ENCODE measurements at regions not wholly inside any gene's neighbourhood (a gene's known extent, or its start where the extent isn't known, plus 50 kb on each side); places are given as distances from the start of the nearest gene placed in this dataset.

DNA sequence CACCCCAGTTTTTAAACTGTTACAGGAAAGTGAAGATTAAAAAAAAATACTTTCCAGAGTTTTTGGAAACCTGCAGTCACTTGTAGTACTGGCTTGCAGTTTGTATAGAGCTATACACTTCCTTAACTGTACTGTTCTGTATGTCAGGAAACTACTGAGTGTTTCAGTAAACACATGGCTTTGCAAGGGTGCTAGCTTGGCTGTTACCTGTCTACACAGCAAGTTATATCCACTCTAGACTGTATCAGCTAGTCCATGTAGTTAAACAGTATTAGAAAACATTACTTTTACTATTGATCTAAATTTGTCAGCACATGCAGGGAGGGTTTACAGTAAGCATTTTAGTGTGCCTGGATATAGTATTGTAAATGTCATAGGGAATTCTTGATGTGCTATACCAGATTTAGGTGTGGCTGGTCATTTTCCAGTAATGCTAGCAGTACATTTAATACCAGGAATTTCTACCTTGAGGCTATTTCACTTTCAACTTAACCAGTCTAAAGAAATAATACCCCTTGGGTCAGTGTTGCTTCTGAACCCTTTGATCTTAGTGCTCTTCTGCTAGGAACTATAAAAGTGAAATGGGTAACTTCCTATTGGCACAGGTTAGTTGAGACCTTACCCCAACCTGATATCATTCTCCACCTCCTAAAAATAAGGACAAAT is 192.3 kb upstream of the ANKRD50 start:
- ATAC-seq (replicated peaks in 1 of 4) (no peak), DNase-seq (no peak)
- no peaks in the 10 kb centered on the region for H3K4me1 Mint-ChIP-seq
- H3K27me3 Mint-ChIP-seq, result no peaks in the 10 kb centered on the region
- CTCF ChIA-PET, result no interaction called here
- H3K9me3 Mint-ChIP-seq, result peaks cover 0 to 5% (median 0%) of the 10 kb centered on the region in 3 donors
- Histone ChIP-seq H3K4me1 (ENCODE audit: control insufficient read depth in 1 of 2, extremely low read depth in 1 of 2, insufficient read depth in 2 of 2, low read length in 2 of 2) (no peaks in the 10 kb centered on the region), H3K27me3 (replicated peaks in 1 of 2; ENCODE audit: control insufficient read depth in 2 of 2, extremely low read depth in 1 of 2, insufficient read depth in 2 of 2, low read length in 1 of 2) (no peaks in the 10 kb centered on the region), H3K4me3 (ENCODE audit: control insufficient read depth in 1 of 2, extremely low read depth in 1 of 2, low read length in 1 of 2) (no peak overlapping the region), H3K36me3 (ENCODE audit: control insufficient read depth in 2 of 2, extremely low read depth in 1 of 2, insufficient read depth in 1 of 2, low read length in 1 of 2) (no peaks in the 10 kb centered on the region), H3K9me3 (no peaks in the 10 kb centered on the region), H3K27ac (ENCODE audit: low read length) (no peak overlapping the region)
- H3K36me3 Mint-ChIP-seq, result no peaks in the 10 kb centered on the region
- H3K27ac Mint-ChIP-seq, result no peak overlapping the region
- POLR2A ChIA-PET, result no interaction called here
- H3K4me3 Mint-ChIP-seq, result no peak overlapping the region

DNA sequence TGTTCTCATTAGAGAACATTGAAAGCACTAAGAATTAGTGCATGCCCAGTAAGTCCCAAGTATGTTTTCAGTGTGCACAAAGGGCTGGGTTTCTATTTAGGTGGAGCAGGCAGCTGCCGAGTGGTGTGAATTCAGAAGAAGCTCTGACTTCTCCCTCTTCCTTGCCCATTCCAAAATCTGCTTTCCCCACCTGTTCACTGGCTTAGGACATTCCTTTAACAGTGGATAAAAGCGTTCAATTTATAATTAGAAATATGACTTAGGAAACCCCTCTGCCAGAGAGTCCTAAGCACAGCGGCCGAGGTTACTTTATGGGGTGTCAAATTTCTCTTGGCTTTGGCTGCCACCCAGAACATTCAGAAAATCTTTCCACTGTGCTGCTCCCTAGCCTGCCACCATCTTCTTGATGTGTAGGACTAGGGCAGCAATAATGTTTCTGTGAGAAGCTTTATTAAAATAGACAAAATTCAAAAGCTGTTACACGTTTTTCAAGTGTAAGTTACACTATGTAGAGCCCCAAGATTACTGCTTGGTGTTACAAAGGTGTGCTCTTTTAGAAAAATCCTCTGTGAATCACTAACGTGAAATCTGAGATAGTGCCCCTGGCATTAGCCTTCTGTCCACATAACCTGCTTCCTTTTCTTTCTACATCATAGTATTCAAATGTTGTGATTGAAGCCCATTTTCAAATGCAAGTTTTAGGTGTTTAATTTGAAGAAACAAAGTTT is 191.6 kb upstream of the ANKRD50 start:
- no peaks in the 10 kb centered on the region for H3K27me3 ChIP-seq (replicated peaks in 1 of 2; ENCODE audit: control insufficient read depth in 2 of 2, extremely low read depth in 1 of 2, insufficient read depth in 2 of 2, low read length in 1 of 2)
- Mint-ChIP-seq H3K4me1 (no peaks in the 10 kb centered on the region), H3K9me3 (peaks cover 0 to 5% (median 3%) of the 10 kb centered on the region in 3 donors), H3K36me3 (no peaks in the 10 kb centered on the region), H3K27me3 (no peaks in the 10 kb centered on the region), H3K27ac (no peak overlapping the region), H3K4me3 (no peak overlapping the region)
- no CpG with 5 or more reads among the region's 6 CpGs for WGBS (ENCODE audit: insufficient coverage)
- no peak overlapping the region for H3K4me3 ChIP-seq (ENCODE audit: control insufficient read depth in 1 of 2, extremely low read depth in 1 of 2, low read length in 1 of 2)
- no peaks in the 10 kb centered on the region for H3K9me3 ChIP-seq
- no peak overlapping the region for H3K27ac ChIP-seq (ENCODE audit: low read length)
- ChIA-PET CTCF (no interaction called here), POLR2A (no interaction called here)
- ATAC-seq (replicated peaks in 1 of 4), result no peak
- no peak for DNase-seq
- H3K36me3 ChIP-seq (ENCODE audit: control insufficient read depth in 2 of 2, extremely low read depth in 1 of 2, insufficient read depth in 1 of 2, low read length in 1 of 2), result no peaks in the 10 kb centered on the region
- H3K4me1 ChIP-seq (ENCODE audit: control insufficient read depth in 1 of 2, extremely low read depth in 1 of 2, insufficient read depth in 2 of 2, low read length in 2 of 2), result no peaks in the 10 kb centered on the region

- Histone ChIP-seq H3K4me3 (ENCODE audit: control insufficient read depth in 1 of 2, extremely low read depth in 1 of 2, low read length in 1 of 2) (no peak overlapping the region), H3K36me3 (ENCODE audit: control insufficient read depth in 2 of 2, extremely low read depth in 1 of 2, insufficient read depth in 1 of 2, low read length in 1 of 2) (no peaks in the 10 kb centered on the region), H3K27ac (ENCODE audit: low read length) (no peak overlapping the region), H3K9me3 (no peaks in the 10 kb centered on the region), H3K27me3 (replicated peaks in 1 of 2; ENCODE audit: control insufficient read depth in 2 of 2, extremely low read depth in 1 of 2, insufficient read depth in 2 of 2, low read length in 1 of 2) (no peaks in the 10 kb centered on the region), H3K4me1 (ENCODE audit: control insufficient read depth in 1 of 2, extremely low read depth in 1 of 2, insufficient read depth in 2 of 2, low read length in 2 of 2) (no peaks in the 10 kb centered on the region)
- Mint-ChIP-seq H3K27ac (no peak overlapping the region), H3K4me1 (no peaks in the 10 kb centered on the region), H3K9me3 (peaks cover 5 to 8% (median 5%) of the 10 kb centered on the region in 3 donors), H3K27me3 (no peaks in the 10 kb centered on the region), H3K4me3 (no peak overlapping the region), H3K36me3 (no peaks in the 10 kb centered on the region)
- no CpG with 5 or more reads among the region's 1 CpG for WGBS (ENCODE audit: insufficient coverage)
- ATAC-seq (replicated peaks in 1 of 4) (no peak), DNase-seq (no peak)
- POLR2A ChIA-PET, result no interaction called here
- CTCF ChIA-PET, result no interaction called here
Measured at GRCh38 chr4:124902001-124902515, 189.5 kb upstream of the ANKRD50 start.

GRCh38 chr4:124899997-124900396 is 187.5 kb upstream of the ANKRD50 start:
- Mint-ChIP-seq H3K9me3 (peaks cover 8 to 13% (median 12%) of the 10 kb centered on the region in 3 donors), H3K4me1 (no peaks in the 10 kb centered on the region), H3K27me3 (no peaks in the 10 kb centered on the region), H3K27ac (no peak overlapping the region), H3K36me3 (no peaks in the 10 kb centered on the region), H3K4me3 (no peak overlapping the region)
- CTCF ChIA-PET, result no interaction called here
- H3K9me3 ChIP-seq, result no peaks in the 10 kb centered on the region
- POLR2A ChIA-PET, result no interaction called here
- H3K27ac ChIP-seq (ENCODE audit: low read length), result no peak overlapping the region
- DNase-seq (no peak), ATAC-seq (replicated peaks in 1 of 4) (no peak)
- H3K4me3 ChIP-seq (ENCODE audit: control insufficient read depth in 1 of 2, extremely low read depth in 1 of 2, low read length in 1 of 2), result no peak overlapping the region
- WGBS (ENCODE audit: insufficient coverage), result 76% methylated on average over 2 of the region's 5 CpGs
- no peaks in the 10 kb centered on the region for H3K4me1 ChIP-seq (ENCODE audit: control insufficient read depth in 1 of 2, extremely low read depth in 1 of 2, insufficient read depth in 2 of 2, low read length in 2 of 2)
- no peaks in the 10 kb centered on the region for H3K27me3 ChIP-seq (replicated peaks in 1 of 2; ENCODE audit: control insufficient read depth in 2 of 2, extremely low read depth in 1 of 2, insufficient read depth in 2 of 2, low read length in 1 of 2)
- H3K36me3 ChIP-seq (ENCODE audit: control insufficient read depth in 2 of 2, extremely low read depth in 1 of 2, insufficient read depth in 1 of 2, low read length in 1 of 2), result no peaks in the 10 kb centered on the region

DNA sequence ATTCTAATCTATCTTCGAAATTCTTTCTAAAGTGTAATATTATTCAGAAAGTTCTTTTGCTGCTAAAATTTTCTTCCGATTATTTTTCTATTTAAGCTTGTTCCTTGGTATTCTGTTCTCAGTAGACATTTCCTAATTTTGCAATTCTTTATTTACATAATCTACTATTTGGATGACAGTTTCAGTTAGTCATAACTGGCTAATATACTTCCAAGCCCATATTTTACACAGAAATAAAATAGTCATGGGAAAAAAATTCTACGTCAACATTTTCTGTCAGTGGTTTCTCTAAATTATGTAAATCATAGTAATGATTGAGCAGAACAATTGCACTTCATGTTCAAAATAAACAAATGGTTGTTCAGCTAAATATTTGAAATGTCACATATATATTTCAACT is 178.0 kb upstream of the ANKRD50 start:
- no peaks in the 10 kb centered on the region for H3K27me3 ChIP-seq (replicated peaks in 1 of 2; ENCODE audit: control insufficient read depth in 2 of 2, extremely low read depth in 1 of 2, insufficient read depth in 2 of 2, low read length in 1 of 2)
- DNase-seq, result no peak
- H3K27ac Mint-ChIP-seq, result no peak overlapping the region
- no peak overlapping the region for H3K27ac ChIP-seq (ENCODE audit: low read length)
- H3K36me3 ChIP-seq (ENCODE audit: control insufficient read depth in 2 of 2, extremely low read depth in 1 of 2, insufficient read depth in 1 of 2, low read length in 1 of 2), result no peaks in the 10 kb centered on the region
- H3K9me3 Mint-ChIP-seq, result peaks cover 2 to 13% (median 4%) of the 10 kb centered on the region in 3 donors
- H3K4me3 Mint-ChIP-seq, result no peak overlapping the region
- ChIA-PET POLR2A (no interaction called here), CTCF (no interaction called here)
- no peaks in the 10 kb centered on the region for H3K4me1 Mint-ChIP-seq
- no CpG with 5 or more reads among the region's 3 CpGs for WGBS (ENCODE audit: insufficient coverage)
- no peaks in the 10 kb centered on the region for H3K36me3 Mint-ChIP-seq
- H3K9me3 ChIP-seq, result no peaks in the 10 kb centered on the region
- H3K4me1 ChIP-seq (ENCODE audit: control insufficient read depth in 1 of 2, extremely low read depth in 1 of 2, insufficient read depth in 2 of 2, low read length in 2 of 2), result no peaks in the 10 kb centered on the region
- ATAC-seq (replicated peaks in 1 of 4), result no peak
- H3K27me3 Mint-ChIP-seq, result no peaks in the 10 kb centered on the region
- H3K4me3 ChIP-seq (ENCODE audit: control insufficient read depth in 1 of 2, extremely low read depth in 1 of 2, low read length in 1 of 2), result no peak overlapping the region

DNA sequence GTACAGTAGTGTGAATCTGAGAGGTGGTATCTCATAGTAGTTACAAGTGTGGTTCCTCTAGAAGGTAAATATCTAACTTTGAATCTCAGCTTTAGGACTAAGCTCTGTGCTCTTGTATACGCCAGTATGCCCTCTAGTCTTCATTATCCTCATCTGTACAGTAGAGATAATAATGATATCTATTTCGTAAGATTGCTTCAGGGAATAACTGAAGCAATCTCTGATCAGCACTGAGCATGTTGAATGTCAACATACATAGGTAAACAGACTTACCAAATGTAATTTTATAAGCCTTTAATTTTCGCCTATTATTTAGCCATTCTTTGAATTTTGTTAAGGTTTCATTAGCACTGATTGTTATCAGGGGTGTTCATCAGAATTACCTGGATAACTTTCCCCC is 175.2 kb upstream of the ANKRD50 start:
- H3K9me3 ChIP-seq, result no peaks in the 10 kb centered on the region
- no peaks in the 10 kb centered on the region for H3K4me1 ChIP-seq (ENCODE audit: control insufficient read depth in 1 of 2, extremely low read depth in 1 of 2, insufficient read depth in 2 of 2, low read length in 2 of 2)
- no peak overlapping the region for H3K4me3 ChIP-seq (ENCODE audit: control insufficient read depth in 1 of 2, extremely low read depth in 1 of 2, low read length in 1 of 2)
- ATAC-seq (replicated peaks in 1 of 4) (no peak), DNase-seq (no peak)
- Mint-ChIP-seq H3K4me1 (no peaks in the 10 kb centered on the region), H3K4me3 (no peak overlapping the region), H3K27me3 (no peaks in the 10 kb centered on the region), H3K36me3 (no peaks in the 10 kb centered on the region), H3K27ac (no peak overlapping the region), H3K9me3 (peaks cover 0 to 7% (median 2%) of the 10 kb centered on the region in 3 donors)
- ChIA-PET POLR2A (no interaction called here), CTCF (no interaction called here)
- H3K36me3 ChIP-seq (ENCODE audit: control insufficient read depth in 2 of 2, extremely low read depth in 1 of 2, insufficient read depth in 1 of 2, low read length in 1 of 2), result no peaks in the 10 kb centered on the region
- WGBS (ENCODE audit: insufficient coverage), result no CpG with 5 or more reads among the region's 3 CpGs
- H3K27me3 ChIP-seq (replicated peaks in 1 of 2; ENCODE audit: control insufficient read depth in 2 of 2, extremely low read depth in 1 of 2, insufficient read depth in 2 of 2, low read length in 1 of 2), result no peaks in the 10 kb centered on the region
- no peak overlapping the region for H3K27ac ChIP-seq (ENCODE audit: low read length)
